Fibroblast of pulmonary artery (primary cell): ENCODE measurements at regions not wholly inside any gene's neighbourhood (a gene's known extent, or its start where the extent isn't known, plus 50 kb on each side); places are given as distances from the start of the nearest gene placed in this dataset.

Experiments
- DNase-seq: peaks from one replicate; pipeline ENCODE4 v3.0.0-alpha.2; 2010; ENCODE audit warnings: low read depth
- H3K4me3 ChIP-seq: replicated peaks from 2 replicates; pipeline ENCODE4 v1.5.1; 2011; ENCODE audit warnings: low read depth, mild to moderate bottlenecking, control low read depth, low read length, moderate library complexity
- TF ChIP-seq, protein P1 (sequence below): IDR thresholded peaks from 2 replicates; pipeline ENCODE4 v1.5.1; 2011; ENCODE audit warnings: mild to moderate bottlenecking, control low read depth, low read length, inconsistent platforms; ENCODE audit errors: missing control alignments

DNA sequence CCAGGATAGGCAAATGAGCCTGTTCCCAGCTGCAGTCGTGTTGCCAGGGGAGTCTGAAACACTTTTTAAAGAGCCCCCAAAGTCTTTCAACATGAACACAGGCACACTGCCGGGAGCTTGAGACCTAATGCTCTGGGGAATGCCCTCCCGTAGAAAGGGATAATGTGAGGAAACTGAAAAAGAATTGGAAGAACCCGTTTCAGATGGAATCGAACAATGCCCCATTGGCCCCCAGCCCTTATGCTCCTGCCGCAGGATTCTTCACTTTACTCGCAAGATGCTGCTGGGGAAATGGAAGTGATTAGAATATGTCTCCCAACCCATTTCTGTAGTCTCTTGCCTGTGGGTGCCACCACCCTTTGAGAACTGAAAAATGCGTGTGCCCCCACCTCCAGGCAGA is 136.3 kb upstream of the GATA6 start:
- no peak for DNase-seq
- TF ChIP-seq, protein P1, sequence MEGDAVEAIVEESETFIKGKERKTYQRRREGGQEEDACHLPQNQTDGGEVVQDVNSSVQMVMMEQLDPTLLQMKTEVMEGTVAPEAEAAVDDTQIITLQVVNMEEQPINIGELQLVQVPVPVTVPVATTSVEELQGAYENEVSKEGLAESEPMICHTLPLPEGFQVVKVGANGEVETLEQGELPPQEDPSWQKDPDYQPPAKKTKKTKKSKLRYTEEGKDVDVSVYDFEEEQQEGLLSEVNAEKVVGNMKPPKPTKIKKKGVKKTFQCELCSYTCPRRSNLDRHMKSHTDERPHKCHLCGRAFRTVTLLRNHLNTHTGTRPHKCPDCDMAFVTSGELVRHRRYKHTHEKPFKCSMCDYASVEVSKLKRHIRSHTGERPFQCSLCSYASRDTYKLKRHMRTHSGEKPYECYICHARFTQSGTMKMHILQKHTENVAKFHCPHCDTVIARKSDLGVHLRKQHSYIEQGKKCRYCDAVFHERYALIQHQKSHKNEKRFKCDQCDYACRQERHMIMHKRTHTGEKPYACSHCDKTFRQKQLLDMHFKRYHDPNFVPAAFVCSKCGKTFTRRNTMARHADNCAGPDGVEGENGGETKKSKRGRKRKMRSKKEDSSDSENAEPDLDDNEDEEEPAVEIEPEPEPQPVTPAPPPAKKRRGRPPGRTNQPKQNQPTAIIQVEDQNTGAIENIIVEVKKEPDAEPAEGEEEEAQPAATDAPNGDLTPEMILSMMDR: no peak
- no peak overlapping the region for H3K4me3 ChIP-seq

DNA sequence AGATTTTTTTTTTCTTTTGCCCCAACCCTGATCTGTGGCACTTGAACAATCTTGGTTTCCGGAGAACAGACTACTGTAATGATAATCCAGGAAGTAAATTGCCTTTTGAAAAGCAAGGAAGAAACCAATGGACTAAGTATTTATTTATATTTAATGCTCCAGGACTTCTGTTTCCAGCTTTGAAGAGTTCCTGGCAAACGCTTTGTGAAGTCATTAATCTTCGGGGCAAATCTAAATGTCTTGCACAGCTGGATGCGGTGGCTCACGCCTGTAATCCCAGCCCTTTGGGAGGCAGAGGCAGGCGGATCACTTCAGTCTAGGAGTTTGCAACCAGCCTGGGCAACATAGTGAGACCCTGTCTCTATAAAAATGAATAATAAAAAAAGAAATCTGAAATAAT is 135.1 kb upstream of the GATA6 start:
- no peak for DNase-seq
- TF ChIP-seq, protein P1: no peak
- no peak overlapping the region for H3K4me3 ChIP-seq

DNA sequence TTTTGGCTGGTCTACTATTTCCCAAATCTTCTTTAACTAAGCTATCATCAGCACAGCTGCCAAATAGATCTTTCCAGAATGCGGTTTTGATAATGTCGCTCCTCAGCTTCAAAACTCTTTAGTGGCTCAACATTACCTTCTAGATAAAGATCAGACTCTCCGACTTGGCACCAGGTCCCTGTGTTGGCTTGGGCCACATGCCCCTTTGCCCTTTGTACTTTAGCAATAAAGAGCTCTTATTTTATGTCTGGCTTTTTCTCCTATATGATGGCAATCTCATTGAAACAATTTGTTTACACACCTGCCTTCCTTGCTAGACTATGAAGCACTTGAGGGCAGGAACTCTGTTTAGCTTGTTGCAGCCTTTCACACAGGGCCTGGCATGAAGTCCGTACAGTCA is 128.9 kb upstream of the GATA6 start:
- TF ChIP-seq, protein P1: no peak
- no peak for DNase-seq
- H3K4me3 ChIP-seq: no peak overlapping the region

DNA sequence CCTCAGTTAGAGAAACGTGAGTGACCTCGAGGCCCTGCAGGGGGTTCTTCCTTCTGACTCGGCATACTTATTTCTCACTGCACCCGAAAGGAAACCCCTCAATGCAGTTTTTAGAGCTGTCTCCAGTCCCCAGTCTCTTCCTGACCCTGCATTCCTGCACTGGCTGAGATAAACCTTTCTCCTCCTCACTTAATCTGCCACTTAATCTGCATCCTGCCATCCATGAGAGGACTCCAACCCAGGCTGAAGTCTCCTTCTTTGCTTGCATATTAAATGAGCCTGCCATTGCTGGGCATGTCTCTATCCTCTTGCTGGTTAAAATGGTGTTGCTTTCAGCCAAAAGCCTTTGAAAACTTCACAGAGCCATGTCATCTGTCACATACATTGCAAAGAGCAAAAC is 125.6 kb upstream of the GATA6 start:
- no peak for DNase-seq
- TF ChIP-seq, protein P1: no peak
- H3K4me3 ChIP-seq: no peak overlapping the region

DNA sequence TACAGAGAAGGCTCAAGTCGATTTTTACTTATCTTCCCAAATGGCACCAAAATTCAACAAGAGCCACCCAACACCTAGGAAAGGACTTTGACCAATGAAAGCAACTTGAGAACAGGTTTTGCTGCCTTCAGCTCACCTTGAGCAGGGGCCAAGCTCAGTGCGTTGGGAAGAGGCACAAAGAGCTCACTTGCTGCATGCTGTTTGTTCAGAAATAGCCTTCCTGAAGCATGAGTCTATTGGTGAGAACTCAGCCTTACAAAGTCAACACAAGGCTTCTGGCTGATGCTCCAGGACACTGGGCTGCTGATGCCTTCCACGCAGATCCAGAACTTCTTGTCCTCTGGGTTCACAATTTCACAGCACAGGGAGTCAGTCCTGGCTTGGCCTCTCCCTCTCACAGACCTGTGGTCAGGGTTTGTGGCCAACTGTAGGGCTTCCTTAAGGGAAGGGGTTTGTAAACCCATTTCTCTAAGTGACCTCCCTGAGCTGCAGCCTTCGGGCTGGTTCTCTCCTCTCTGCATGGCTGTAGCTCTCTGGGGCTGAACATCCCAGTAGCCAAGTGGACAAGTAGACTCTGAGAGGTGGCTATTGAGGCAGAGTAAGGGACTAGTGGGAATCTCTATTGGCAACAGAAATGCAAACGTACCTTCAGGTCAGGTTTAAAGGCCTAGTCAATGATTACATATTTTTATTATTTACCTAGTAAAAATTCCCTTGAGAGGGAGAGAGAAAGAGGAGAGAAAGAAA is 124.7 kb upstream of the GATA6 start:
- TF ChIP-seq, protein P1: no peak
- no peak overlapping the region for H3K4me3 ChIP-seq
- no peak for DNase-seq

DNA sequence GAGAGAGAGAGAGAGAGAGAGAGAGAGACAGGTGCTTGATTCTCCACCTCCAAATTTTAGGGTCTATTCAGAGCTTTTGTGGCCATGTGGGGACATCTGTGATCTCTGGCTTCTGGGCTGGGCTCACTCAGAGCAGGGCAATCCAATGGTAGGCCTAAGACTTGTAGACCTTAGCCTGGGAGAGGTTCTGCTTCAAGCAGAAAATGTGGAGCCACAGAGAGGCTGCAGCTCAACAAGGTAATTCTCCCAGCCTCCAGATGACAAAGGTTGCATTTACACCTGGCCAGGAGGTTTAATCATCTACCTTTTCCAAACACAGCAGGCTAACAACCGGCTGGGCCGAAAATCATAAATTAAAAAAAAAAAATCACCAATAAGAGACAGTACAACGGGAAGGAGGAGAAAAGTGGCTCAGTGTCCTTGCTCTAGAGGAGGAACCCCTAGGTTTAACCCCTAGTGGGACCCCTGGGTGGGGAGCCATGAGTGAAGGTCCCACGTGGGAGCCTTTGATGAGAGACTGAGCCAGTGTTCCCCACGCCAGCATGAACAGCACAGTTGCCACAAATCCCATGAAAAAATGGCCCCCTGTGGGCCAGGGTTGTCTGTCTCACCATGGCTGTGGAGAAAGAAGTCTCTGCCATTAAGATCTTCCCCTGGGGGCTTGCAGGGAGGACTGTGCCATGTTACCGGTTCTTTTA is 124.0 kb upstream of the GATA6 start:
- TF ChIP-seq, protein P1: no peak
- no peak for DNase-seq
- H3K4me3 ChIP-seq: no peak overlapping the region
